ENCODE measurements at regions not wholly inside any gene's neighbourhood (a gene's known extent, or its start where the extent isn't known, plus 50 kb on each side); places are given as distances from the start of the nearest gene placed in this dataset.

DNA sequence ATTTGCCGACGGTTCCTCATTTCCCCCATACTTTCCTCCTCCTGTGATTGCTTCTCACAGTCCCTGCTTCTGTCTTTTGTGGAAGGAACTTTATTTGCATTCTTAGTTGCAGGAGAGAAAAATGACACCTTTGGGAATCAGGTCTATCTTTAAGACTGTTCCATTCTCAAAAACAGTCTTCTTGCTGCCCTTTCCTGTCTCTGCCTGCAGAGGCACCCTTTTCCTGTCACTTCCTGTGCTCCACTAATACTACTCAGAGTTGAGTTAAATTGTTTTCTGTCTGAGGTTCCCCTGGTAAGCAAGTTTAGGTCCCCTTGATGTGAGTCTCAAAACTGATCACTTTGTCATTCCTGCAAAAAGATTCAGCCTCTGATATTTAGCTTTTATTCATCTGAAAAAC lies 208.8 kb upstream of the CLNK start:
- TF ChIP-seq POLR2AphosphoS5 (IDR thresholded peaks at IDR 0.05) = no peak
- TF ChIP-seq, protein P1, sequence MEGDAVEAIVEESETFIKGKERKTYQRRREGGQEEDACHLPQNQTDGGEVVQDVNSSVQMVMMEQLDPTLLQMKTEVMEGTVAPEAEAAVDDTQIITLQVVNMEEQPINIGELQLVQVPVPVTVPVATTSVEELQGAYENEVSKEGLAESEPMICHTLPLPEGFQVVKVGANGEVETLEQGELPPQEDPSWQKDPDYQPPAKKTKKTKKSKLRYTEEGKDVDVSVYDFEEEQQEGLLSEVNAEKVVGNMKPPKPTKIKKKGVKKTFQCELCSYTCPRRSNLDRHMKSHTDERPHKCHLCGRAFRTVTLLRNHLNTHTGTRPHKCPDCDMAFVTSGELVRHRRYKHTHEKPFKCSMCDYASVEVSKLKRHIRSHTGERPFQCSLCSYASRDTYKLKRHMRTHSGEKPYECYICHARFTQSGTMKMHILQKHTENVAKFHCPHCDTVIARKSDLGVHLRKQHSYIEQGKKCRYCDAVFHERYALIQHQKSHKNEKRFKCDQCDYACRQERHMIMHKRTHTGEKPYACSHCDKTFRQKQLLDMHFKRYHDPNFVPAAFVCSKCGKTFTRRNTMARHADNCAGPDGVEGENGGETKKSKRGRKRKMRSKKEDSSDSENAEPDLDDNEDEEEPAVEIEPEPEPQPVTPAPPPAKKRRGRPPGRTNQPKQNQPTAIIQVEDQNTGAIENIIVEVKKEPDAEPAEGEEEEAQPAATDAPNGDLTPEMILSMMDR (IDR thresholded peaks at IDR 0.05) = peak in 1 of 3 experiments; percentile 20
- no peak overlapping the region for H3K27ac ChIP-seq (replicated peaks in 1 of 4)
- no peaks in the 10 kb centered on the region for H3K27me3 ChIP-seq
- 76% methylated on average over 2 of the region's 2 CpGs for WGBS
- no peaks in the 10 kb centered on the region for H3K9me3 ChIP-seq
- H3K4me1 ChIP-seq = no peaks in the 10 kb centered on the region
- DNase-seq (ENCODE audit: extremely low spot score) = no peak
- no peaks in the 10 kb centered on the region for H3K36me3 ChIP-seq
- intact Hi-C loops (cut with DNase I) = no loop called here
- no peak overlapping the region for H3K4me3 ChIP-seq

- no peaks in the 10 kb centered on the region for H3K27me3 ChIP-seq
- intact Hi-C loops (cut with DNase I) = no loop called here
These were observed 207.3 kb upstream of the CLNK start for GRCh38 chr4:10891866-10892265.

GRCh38 chr4:10889819-10890218 lies 205.3 kb upstream of the CLNK start:
- WGBS = 92% methylated on average over 4 of the region's 4 CpGs
- Histone ChIP-seq H3K9me3 (no peaks in the 10 kb centered on the region), H3K27ac (replicated peaks in 1 of 4) (no peak overlapping the region), H3K27me3 (no peaks in the 10 kb centered on the region), H3K4me3 (no peak overlapping the region), H3K36me3 (no peaks in the 10 kb centered on the region), H3K4me1 (no peaks in the 10 kb centered on the region)
- intact Hi-C loops (cut with DNase I) = no loop called here
- no peak for TF ChIP-seq EP300 (IDR thresholded peaks at IDR 0.05)
- no peak for TF ChIP-seq POLR2A (IDR thresholded peaks at IDR 0.05; ENCODE audit: low read depth)
- TF ChIP-seq POLR2AphosphoS5 (IDR thresholded peaks at IDR 0.05) = no peak
- TF ChIP-seq, protein P1 (IDR thresholded peaks at IDR 0.05) = no peak
- no peak for DNase-seq (ENCODE audit: extremely low spot score)

More at GRCh38 chr4:10891866-10892265, 207.3 kb upstream of the CLNK start:
- H3K4me1 ChIP-seq = no peaks in the 10 kb centered on the region
- no peak overlapping the region for H3K27ac ChIP-seq (replicated peaks in 1 of 4)
- H3K36me3 ChIP-seq = no peaks in the 10 kb centered on the region
- no peak for DNase-seq (ENCODE audit: extremely low spot score)
- no peaks in the 10 kb centered on the region for H3K9me3 ChIP-seq
- 19% methylated on average over 2 of the region's 2 CpGs for WGBS
- TF ChIP-seq, protein P1 (IDR thresholded peaks at IDR 0.05) = no peak
- TF ChIP-seq POLR2A (IDR thresholded peaks at IDR 0.05; ENCODE audit: low read depth) (no peak), POLR2AphosphoS5 (IDR thresholded peaks at IDR 0.05) (no peak), EP300 (IDR thresholded peaks at IDR 0.05) (no peak)
- no peak overlapping the region for H3K4me3 ChIP-seq

GRCh38 chr4:10879411-10880110 lies 195.0 kb upstream of the CLNK start:
- Histone ChIP-seq H3K36me3 (no peaks in the 10 kb centered on the region), H3K9me3 (no peaks in the 10 kb centered on the region), H3K27me3 (no peaks in the 10 kb centered on the region), H3K4me3 (no peak overlapping the region), H3K4me1 (no peaks in the 10 kb centered on the region), H3K27ac (replicated peaks in 1 of 4) (no peak overlapping the region)
- intact Hi-C loops (cut with DNase I) = no loop called here
- WGBS = 83% methylated on average over 4 of the region's 4 CpGs
- TF ChIP-seq POLR2AphosphoS5 (IDR thresholded peaks at IDR 0.05) (no peak), POLR2A (IDR thresholded peaks at IDR 0.05; ENCODE audit: low read depth) (no peak), EP300 (IDR thresholded peaks at IDR 0.05) (no peak)
- TF ChIP-seq, protein P1 (IDR thresholded peaks at IDR 0.05) = no peak
- no peak for DNase-seq (ENCODE audit: extremely low spot score)

- WGBS = 88% methylated on average over 2 of the region's 2 CpGs
- Histone ChIP-seq H3K4me3 (no peak overlapping the region), H3K27me3 (no peaks in the 10 kb centered on the region), H3K4me1 (no peaks in the 10 kb centered on the region), H3K27ac (replicated peaks in 1 of 4) (no peak overlapping the region), H3K9me3 (no peaks in the 10 kb centered on the region), H3K36me3 (no peaks in the 10 kb centered on the region)
- intact Hi-C loops (cut with DNase I) = no loop called here
- DNase-seq (ENCODE audit: extremely low spot score) = no peak
- TF ChIP-seq, protein P1 (IDR thresholded peaks at IDR 0.05) = no peak
- TF ChIP-seq EP300 (IDR thresholded peaks at IDR 0.05) = no peak
- TF ChIP-seq POLR2A (IDR thresholded peaks at IDR 0.05; ENCODE audit: low read depth) = no peak
- no peak for TF ChIP-seq POLR2AphosphoS5 (IDR thresholded peaks at IDR 0.05)
These were observed 194.3 kb upstream of the CLNK start for GRCh38 chr4:10878861-10879260.
